HG03378 (cell line): ENCODE measurements at regions not wholly inside any gene's neighbourhood (a gene's known extent, or its start where the extent isn't known, plus 50 kb on each side); places are given as distances from the start of the nearest gene placed in this dataset.
A peak's percentile ranks its signal among the peaks of the same experiment; 100 is the strongest.
"Not testable (repeated sequence)": the region's sequence is repeated elsewhere in the genome, so short reads cannot be mapped to it uniquely, and the experiment has no call there.

Source experiments
- ATAC-seq: cut with Tn5 transposase; IDR thresholded peaks from one replicate; pipeline ENCODE4 v1.9.1; 2021; ENCODE audit warnings: mild to moderate bottlenecking, moderate library complexity; ENCODE audit not compliant: unreplicated experiment

- ATAC-seq, result no peak
Measured at GRCh38 chr7:52406808-52407207, 628.6 kb upstream of the POM121L12 start.

- no peak for ATAC-seq
Measured at GRCh38 chr7:52382731-52383130, 652.7 kb upstream of the POM121L12 start.

GRCh38 chr7:52369922-52370321 is 665.5 kb upstream of the POM121L12 start:
- no peak for ATAC-seq

GRCh38 chr7:52365349-52365748 is 670.1 kb upstream of the POM121L12 start:
- ATAC-seq, result no peak

GRCh38 chr7:52362521-52362920 is 672.9 kb upstream of the POM121L12 start:
- no peak for ATAC-seq

GRCh38 chr7:52360541-52360940 is 674.9 kb upstream of the POM121L12 start:
- no peak for ATAC-seq

- no peak for ATAC-seq
Measured at GRCh38 chr7:52355053-52355452, 680.4 kb upstream of the POM121L12 start.

- no peak for ATAC-seq
Measured at GRCh38 chr7:52352013-52352981, 683.1 kb upstream of the POM121L12 start.

GRCh38 chr7:52344015-52344414 is 691.4 kb upstream of the POM121L12 start:
- no peak for ATAC-seq

GRCh38 chr7:52340067-52340466 is 695.4 kb upstream of the POM121L12 start:
- ATAC-seq, result no peak

- ATAC-seq, result not testable (repeated sequence)
Measured at GRCh38 chr7:52328328-52328727, 707.1 kb upstream of the POM121L12 start.

GRCh38 chr7:52325237-52325636 is 710.2 kb upstream of the POM121L12 start:
- ATAC-seq, result peak; percentile 47

- ATAC-seq, result no peak
Measured at GRCh38 chr7:52323202-52323746, 712.2 kb upstream of the POM121L12 start.

- ATAC-seq, result no peak
Measured at GRCh38 chr7:52320610-52321009, 714.8 kb upstream of the POM121L12 start.

GRCh38 chr7:52317921-52318320 is 717.5 kb upstream of the POM121L12 start:
- ATAC-seq, result no peak

- no peak for ATAC-seq
Measured at GRCh38 chr7:52311886-52312285, 723.5 kb upstream of the POM121L12 start.

GRCh38 chr7:52309631-52310030 is 725.8 kb upstream of the POM121L12 start:
- no peak for ATAC-seq

- no peak for ATAC-seq
Measured at GRCh38 chr7:52302765-52303520, 732.5 kb upstream of the POM121L12 start.

- no peak for ATAC-seq
Measured at GRCh38 chr7:52297128-52297527, 738.3 kb upstream of the POM121L12 start.

- no peak for ATAC-seq
Measured at GRCh38 chr7:52294942-52295341, 740.5 kb upstream of the POM121L12 start.

GRCh38 chr7:52289247-52289646 is 746.2 kb upstream of the POM121L12 start:
- ATAC-seq, result no peak

GRCh38 chr7:52287698-52288097 is 747.7 kb upstream of the POM121L12 start:
- no peak for ATAC-seq
